Endothelial cell of umbilical vein (primary cell): ENCODE measurements at regions not wholly inside any gene's neighbourhood (a gene's known extent, or its start where the extent isn't known, plus 50 kb on each side); places are given as distances from the start of the nearest gene placed in this dataset.

Experiments used
- CTCF ChIP-seq, 2 donors: IDR thresholded peaks; 1 replicate in 1 of 2; 2 replicates in 1 of 2; pipeline ENCODE4 v1.5.1; 2011; ENCODE audit warnings: low read length in 2 of 2, mild to moderate bottlenecking in 2 of 2, moderate library complexity in 2 of 2, control low read depth in 1 of 2, inconsistent platforms in 1 of 2, low read depth in 1 of 2; ENCODE audit not compliant: insufficient read depth in 1 of 2; ENCODE audit errors: extremely low read depth in 1 of 2
- MYC ChIP-seq: IDR thresholded peaks from one replicate; pipeline ENCODE4 v1.6.1; 2011; ENCODE audit warnings: mild to moderate bottlenecking, low read depth, low read length
- POLR2AphosphoS5 ChIP-seq: IDR thresholded peaks from 2 replicates; pipeline ENCODE4 v1.6.1; 2012; ENCODE audit warnings: low read depth, mild to moderate bottlenecking, control low read depth, low read length, moderate library complexity; ENCODE audit not compliant: insufficient read depth

- TF ChIP-seq CTCF (IDR thresholded peaks at IDR 0.05; ENCODE audit: extremely low read depth in 1 of 2, insufficient read depth in 1 of 2, low read depth in 1 of 2, low read length in 2 of 2) (no peak), MYC (no peak), POLR2AphosphoS5 (no peak)
Measured at GRCh38 chr12:75773377-75773776, 258.2 kb downstream of the PHLDA1 start.
